Panc1 (cell line): ENCODE measurements at regions not wholly inside any gene's neighbourhood (a gene's known extent, or its start where the extent isn't known, plus 50 kb on each side); places are given as distances from the start of the nearest gene placed in this dataset.

Source experiments
- ATAC-seq: fragments of 200-7000 bp; cut with Tn5 transposase; 2 replicates; pipeline ENCODE4 v1.9.1; 2020; ENCODE audit warnings: mild to moderate bottlenecking, moderate library complexity
- BruUV-seq: library from RNA; stranded (reverse); fragments of 400-500 nt; replicated peaks from 2 replicates; lab custom pipeline; 2021; lab: Mats Ljungman, UMichigan
- CTCF ChIA-PET: fragments of 300-600 bp; sonication (Branson Sonifier 250); formaldehyde crosslinking; loops from one replicate; lab custom pipeline; 2022; ENCODE audit warnings: antibody characterized with exemption; lab: Charles Lee
- POLR2A ChIA-PET: fragments of 300-600 bp; sonication (Branson Sonifier 250); formaldehyde crosslinking; loops from one replicate; lab custom pipeline; 2022; ENCODE audit warnings: antibody characterized with exemption; lab: Charles Lee
- DNase-seq: peaks from one replicate; pipeline ENCODE4 v3.0.0-alpha.2; 2010; ENCODE audit warnings: low read depth, low spot score
- H3K27ac ChIP-seq: 2 replicates; pipeline ENCODE4 v1.5.1; 2011; ENCODE audit warnings: mild to moderate bottlenecking, low read length, inconsistent platforms
- H3K27me3 ChIP-seq: fragments of 200-500 bp; sonication (Bioruptor generic); 2 replicates; pipeline ENCODE4 v1.6.0; 2014; ENCODE audit warnings: low read length, inconsistent platforms; ENCODE audit not compliant: control insufficient read depth, insufficient read depth
- H3K36me3 ChIP-seq: fragments of 200-500 bp; sonication (Bioruptor generic); 2 replicates; pipeline ENCODE4 v1.5.1; 2014; ENCODE audit warnings: inconsistent platforms, mild to moderate bottlenecking, low read length, moderate library complexity; ENCODE audit not compliant: control insufficient read depth, insufficient read depth
- H3K4me1 ChIP-seq: 2 replicates; pipeline ENCODE4 v1.5.1; 2011; ENCODE audit warnings: inconsistent platforms, mild to moderate bottlenecking, low read length, moderate library complexity; ENCODE audit not compliant: control insufficient read depth, insufficient read depth
- H3K4me3 ChIP-seq, 2 experiments: 2 replicates each; pipeline ENCODE4 v1.5.1; 2011 to 2012; ENCODE audit warnings: low read depth in 2 of 2, low read length in 2 of 2, mild to moderate bottlenecking in 2 of 2, inconsistent platforms in 1 of 2, moderate library complexity in 1 of 2
- H3K9me3 ChIP-seq: fragments of 200-500 bp; sonication (Bioruptor generic); 2 replicates; pipeline ENCODE4 v1.5.1; 2014; ENCODE audit warnings: low read depth, mild to moderate bottlenecking, inconsistent platforms, low read length, moderate library complexity; ENCODE audit not compliant: control insufficient read depth, insufficient read depth
- POLR2AphosphoS5 ChIP-seq: IDR thresholded peaks from 2 replicates; pipeline ENCODE4 v1.6.1; 2012; ENCODE audit warnings: mild to moderate bottlenecking, low read depth, low read length, moderate library complexity
- SIN3A ChIP-seq: IDR thresholded peaks from 2 replicates; pipeline ENCODE4 v1.6.1; 2012; ENCODE audit warnings: low read depth, mild to moderate bottlenecking, low read length, moderate library complexity, borderline replicate concordance; ENCODE audit not compliant: insufficient read depth
- TCF7L2 ChIP-seq: IDR thresholded peaks from 2 replicates; pipeline ENCODE4 v1.6.1; 2011; ENCODE audit warnings: mild to moderate bottlenecking, low read depth, low read length, inconsistent platforms
- in situ Hi-C: cut with HindIII; loops from 2 replicates; pipeline ENCODE4 v1.10.0; 2016; ENCODE audit warnings: low sequenced_read_pairs, low pct_unique_long_range_greater_than_20kb
- intact Hi-C: fragments of 100-400 bp; cut with micrococcal nuclease; formaldehyde crosslinking; loops from one replicate; pipeline ENCODE4 v1.10.0; 2022; ENCODE audit not compliant: unreplicated experiment
- TF ChIP-seq, protein P1 (sequence below): fragments of 450-650 bp; IDR thresholded peaks from 2 replicates; pipeline ENCODE4 v1.5.1; 2017; ENCODE audit warnings: mild to moderate bottlenecking
- TF ChIP-seq, protein P2 (sequence below), 2 experiments: IDR thresholded peaks; 2 replicates each; pipeline ENCODE4 v1.6.1; 2011 to 2012; ENCODE audit warnings: low read depth in 2 of 2, control low read depth in 1 of 2, low read length in 1 of 2, mild to moderate bottlenecking in 1 of 2, moderate library complexity in 1 of 2; ENCODE audit not compliant: insufficient read depth in 1 of 2

DNA sequence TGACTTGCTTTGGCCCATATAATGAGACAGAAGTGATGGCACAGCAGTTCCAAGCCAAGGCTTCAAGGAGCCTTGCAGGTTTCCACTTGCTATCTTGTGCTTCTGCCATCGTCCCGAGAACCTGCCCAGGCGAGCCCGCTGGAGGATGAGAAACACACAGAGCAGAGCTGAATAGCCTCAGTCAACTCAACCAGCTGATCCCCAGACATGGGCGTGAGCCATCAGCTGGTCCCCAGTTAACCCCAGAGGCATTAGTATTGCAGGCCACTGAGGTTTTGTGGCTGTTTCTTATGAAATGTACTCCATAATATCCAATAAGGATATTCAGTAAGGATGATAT, 57.7 kb upstream of the GPCPD1 start:
- POLR2A ChIA-PET: no interaction called here
- no TSS peak for BruUV-seq
- TF ChIP-seq POLR2AphosphoS5: no peak
- no peak for TF ChIP-seq SIN3A
- H3K9me3 ChIP-seq: no peaks in the 10 kb centered on the region
- H3K36me3 ChIP-seq: no peaks in the 10 kb centered on the region
- ATAC-seq (no peak), DNase-seq (no peak)
- H3K4me3 ChIP-seq: no peak overlapping the region
- no peaks in the 10 kb centered on the region for H3K4me1 ChIP-seq
- in situ Hi-C loops: no loop called here
- no peaks in the 10 kb centered on the region for H3K27me3 ChIP-seq
- CTCF ChIA-PET: no interaction called here
- intact Hi-C loops: no loop called here
- no peak overlapping the region for H3K27ac ChIP-seq

DNA sequence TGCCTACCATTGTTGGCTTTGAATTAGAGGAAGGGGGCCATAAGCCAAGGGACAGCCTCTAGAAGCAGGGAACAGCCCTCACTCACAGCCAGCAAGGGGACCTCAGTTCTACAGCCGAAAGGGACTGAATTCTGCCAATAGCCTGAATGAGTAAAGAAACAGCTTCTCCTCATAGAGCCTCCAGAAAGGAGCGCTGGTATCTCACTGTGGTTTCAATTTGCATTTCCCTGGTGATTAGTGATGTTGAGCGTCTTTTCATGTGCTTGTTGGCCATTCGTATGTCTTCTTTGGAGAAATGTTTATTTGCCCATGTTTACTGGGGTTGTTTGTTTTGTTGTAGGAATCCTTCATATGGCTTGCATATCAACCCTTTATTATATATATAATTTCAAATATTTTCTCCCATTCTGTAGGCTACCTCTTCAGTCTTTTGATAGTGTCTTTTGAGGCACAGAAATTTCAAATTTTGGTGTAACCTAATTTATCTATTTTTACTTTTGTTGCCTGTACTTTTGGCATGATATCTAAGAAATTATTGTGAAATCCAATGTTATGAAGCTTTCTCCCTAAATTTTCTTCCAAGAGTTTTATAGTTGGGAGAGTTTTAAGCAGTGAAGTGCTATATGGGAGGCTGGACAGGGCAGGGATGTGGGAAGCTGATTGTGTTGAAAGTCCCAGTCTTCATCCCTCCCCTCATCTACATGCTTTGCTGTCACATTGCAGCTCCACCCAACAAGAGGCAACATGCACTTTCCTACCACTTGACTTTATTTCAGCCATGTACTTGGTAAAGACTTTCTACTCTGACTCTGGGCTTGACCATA, 57.1 kb upstream of the GPCPD1 start:
- Histone ChIP-seq H3K4me3 (no peak overlapping the region), H3K27me3 (no peaks in the 10 kb centered on the region), H3K4me1 (no peaks in the 10 kb centered on the region), H3K36me3 (no peaks in the 10 kb centered on the region), H3K27ac (no peak overlapping the region), H3K9me3 (no peaks in the 10 kb centered on the region)
- in situ Hi-C loops (no loop called here), intact Hi-C loops (no loop called here)
- ChIA-PET CTCF (no interaction called here), POLR2A (no interaction called here)
- no peak for TF ChIP-seq SIN3A
- no peak for TF ChIP-seq POLR2AphosphoS5
- no peak for TF ChIP-seq TCF7L2
- TF ChIP-seq, protein P1, sequence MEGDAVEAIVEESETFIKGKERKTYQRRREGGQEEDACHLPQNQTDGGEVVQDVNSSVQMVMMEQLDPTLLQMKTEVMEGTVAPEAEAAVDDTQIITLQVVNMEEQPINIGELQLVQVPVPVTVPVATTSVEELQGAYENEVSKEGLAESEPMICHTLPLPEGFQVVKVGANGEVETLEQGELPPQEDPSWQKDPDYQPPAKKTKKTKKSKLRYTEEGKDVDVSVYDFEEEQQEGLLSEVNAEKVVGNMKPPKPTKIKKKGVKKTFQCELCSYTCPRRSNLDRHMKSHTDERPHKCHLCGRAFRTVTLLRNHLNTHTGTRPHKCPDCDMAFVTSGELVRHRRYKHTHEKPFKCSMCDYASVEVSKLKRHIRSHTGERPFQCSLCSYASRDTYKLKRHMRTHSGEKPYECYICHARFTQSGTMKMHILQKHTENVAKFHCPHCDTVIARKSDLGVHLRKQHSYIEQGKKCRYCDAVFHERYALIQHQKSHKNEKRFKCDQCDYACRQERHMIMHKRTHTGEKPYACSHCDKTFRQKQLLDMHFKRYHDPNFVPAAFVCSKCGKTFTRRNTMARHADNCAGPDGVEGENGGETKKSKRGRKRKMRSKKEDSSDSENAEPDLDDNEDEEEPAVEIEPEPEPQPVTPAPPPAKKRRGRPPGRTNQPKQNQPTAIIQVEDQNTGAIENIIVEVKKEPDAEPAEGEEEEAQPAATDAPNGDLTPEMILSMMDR: no peak
- TF ChIP-seq, protein P2, sequence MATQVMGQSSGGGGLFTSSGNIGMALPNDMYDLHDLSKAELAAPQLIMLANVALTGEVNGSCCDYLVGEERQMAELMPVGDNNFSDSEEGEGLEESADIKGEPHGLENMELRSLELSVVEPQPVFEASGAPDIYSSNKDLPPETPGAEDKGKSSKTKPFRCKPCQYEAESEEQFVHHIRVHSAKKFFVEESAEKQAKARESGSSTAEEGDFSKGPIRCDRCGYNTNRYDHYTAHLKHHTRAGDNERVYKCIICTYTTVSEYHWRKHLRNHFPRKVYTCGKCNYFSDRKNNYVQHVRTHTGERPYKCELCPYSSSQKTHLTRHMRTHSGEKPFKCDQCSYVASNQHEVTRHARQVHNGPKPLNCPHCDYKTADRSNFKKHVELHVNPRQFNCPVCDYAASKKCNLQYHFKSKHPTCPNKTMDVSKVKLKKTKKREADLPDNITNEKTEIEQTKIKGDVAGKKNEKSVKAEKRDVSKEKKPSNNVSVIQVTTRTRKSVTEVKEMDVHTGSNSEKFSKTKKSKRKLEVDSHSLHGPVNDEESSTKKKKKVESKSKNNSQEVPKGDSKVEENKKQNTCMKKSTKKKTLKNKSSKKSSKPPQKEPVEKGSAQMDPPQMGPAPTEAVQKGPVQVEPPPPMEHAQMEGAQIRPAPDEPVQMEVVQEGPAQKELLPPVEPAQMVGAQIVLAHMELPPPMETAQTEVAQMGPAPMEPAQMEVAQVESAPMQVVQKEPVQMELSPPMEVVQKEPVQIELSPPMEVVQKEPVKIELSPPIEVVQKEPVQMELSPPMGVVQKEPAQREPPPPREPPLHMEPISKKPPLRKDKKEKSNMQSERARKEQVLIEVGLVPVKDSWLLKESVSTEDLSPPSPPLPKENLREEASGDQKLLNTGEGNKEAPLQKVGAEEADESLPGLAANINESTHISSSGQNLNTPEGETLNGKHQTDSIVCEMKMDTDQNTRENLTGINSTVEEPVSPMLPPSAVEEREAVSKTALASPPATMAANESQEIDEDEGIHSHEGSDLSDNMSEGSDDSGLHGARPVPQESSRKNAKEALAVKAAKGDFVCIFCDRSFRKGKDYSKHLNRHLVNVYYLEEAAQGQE (IDR thresholded peaks at IDR 0.05; ENCODE audit: insufficient read depth in 1 of 2, low read depth in 2 of 2, low read length in 1 of 2): no peak
- ATAC-seq: no peak
- BruUV-seq: no TSS peak
- no peak for DNase-seq

DNA sequence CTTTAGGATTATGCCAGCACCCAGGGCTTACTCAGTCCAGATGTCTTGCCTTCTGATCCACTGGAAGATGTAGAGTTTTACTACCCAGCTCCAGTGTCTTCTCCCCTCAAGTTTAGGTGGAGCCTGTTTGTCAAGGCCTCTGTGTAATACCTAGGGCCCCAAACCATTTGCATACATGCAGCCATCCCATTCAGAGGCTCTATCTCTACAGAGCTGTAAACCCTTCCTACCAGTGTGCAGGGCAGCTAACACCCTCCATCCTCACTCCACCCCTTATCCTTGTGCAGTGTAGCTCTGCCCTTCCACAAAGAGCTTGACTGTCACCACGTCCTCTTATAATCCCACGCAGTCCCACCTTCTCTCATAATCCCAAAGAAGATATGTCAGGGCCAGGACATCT, 54.6 kb upstream of the GPCPD1 start:
- CTCF ChIA-PET: no interaction called here
- H3K4me3 ChIP-seq: no peak overlapping the region
- intact Hi-C loops: no loop called here
- no peaks in the 10 kb centered on the region for H3K27me3 ChIP-seq
- TF ChIP-seq TCF7L2: no peak
- TF ChIP-seq, protein P1: no peak
- no peak for TF ChIP-seq POLR2AphosphoS5
- no peak for TF ChIP-seq SIN3A
- TF ChIP-seq, protein P2 (IDR thresholded peaks at IDR 0.05; ENCODE audit: insufficient read depth in 1 of 2, low read depth in 2 of 2, low read length in 1 of 2): no peak
- DNase-seq (no peak), ATAC-seq (no peak)
- H3K4me1 ChIP-seq: no peaks in the 10 kb centered on the region
- no peak overlapping the region for H3K27ac ChIP-seq
- BruUV-seq: no TSS peak
- POLR2A ChIA-PET: no interaction called here
- no peaks in the 10 kb centered on the region for H3K9me3 ChIP-seq
- in situ Hi-C loops: no loop called here
- no peaks in the 10 kb centered on the region for H3K36me3 ChIP-seq
